GM10266 (cell line): ENCODE measurements at regions not wholly inside any gene's neighbourhood (a gene's known extent, or its start where the extent isn't known, plus 50 kb on each side); places are given as distances from the start of the nearest gene placed in this dataset.

Experiments used
- DNase-seq: peaks from one replicate; pipeline ENCODE4 v3.0.0; 2012; ENCODE audit errors: extremely low spot score
- TF ChIP-seq, protein P1 (sequence below): IDR thresholded peaks from 2 replicates; pipeline ENCODE4 v1.5.1; 2012; ENCODE audit warnings: mild to moderate bottlenecking, low read depth; ENCODE audit not compliant: control insufficient read depth, insufficient read depth; ENCODE audit errors: missing control alignments

DNA sequence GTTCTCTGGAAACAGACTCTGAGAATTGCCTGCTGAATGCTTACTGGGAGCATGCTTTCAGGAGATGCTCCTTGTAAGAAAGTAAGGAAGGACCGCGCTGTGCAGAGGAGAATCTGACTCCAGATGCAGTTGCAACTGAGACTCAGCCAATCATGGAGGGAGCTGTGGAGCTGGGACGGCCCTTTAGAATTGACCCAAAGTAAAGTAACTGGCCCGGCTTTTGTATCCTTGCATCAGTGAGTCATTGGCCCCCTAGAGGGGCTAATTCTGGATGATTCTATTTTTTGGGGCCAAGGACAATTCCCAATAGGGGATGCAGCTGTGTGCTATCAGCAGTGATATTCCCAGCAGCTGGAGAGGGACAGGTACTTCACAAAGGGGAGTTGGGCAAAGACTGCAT, 170.4 kb downstream of the PTEN start:
- no peak for DNase-seq
- TF ChIP-seq, protein P1, sequence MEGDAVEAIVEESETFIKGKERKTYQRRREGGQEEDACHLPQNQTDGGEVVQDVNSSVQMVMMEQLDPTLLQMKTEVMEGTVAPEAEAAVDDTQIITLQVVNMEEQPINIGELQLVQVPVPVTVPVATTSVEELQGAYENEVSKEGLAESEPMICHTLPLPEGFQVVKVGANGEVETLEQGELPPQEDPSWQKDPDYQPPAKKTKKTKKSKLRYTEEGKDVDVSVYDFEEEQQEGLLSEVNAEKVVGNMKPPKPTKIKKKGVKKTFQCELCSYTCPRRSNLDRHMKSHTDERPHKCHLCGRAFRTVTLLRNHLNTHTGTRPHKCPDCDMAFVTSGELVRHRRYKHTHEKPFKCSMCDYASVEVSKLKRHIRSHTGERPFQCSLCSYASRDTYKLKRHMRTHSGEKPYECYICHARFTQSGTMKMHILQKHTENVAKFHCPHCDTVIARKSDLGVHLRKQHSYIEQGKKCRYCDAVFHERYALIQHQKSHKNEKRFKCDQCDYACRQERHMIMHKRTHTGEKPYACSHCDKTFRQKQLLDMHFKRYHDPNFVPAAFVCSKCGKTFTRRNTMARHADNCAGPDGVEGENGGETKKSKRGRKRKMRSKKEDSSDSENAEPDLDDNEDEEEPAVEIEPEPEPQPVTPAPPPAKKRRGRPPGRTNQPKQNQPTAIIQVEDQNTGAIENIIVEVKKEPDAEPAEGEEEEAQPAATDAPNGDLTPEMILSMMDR: no peak

DNA sequence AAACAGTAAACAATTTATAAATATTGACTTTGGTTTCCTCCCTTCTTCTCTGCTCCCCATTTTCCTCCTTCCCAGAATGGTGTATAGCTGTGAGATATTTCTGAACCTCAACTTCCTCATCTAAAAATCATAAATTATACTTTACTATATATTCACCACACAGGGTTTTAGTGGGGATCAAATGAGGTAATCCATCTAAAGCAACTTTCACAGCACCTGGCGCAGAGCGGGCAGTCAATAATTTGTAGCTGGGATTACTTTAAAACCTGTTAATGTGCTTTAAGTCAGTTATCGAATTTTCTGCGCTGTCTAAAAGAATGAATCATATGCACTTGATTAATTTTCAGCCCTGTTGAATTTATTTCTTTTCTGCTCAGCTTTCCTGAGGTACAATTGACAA, 172.7 kb downstream of the PTEN start:
- TF ChIP-seq, protein P1: no peak
- no peak for DNase-seq

DNA sequence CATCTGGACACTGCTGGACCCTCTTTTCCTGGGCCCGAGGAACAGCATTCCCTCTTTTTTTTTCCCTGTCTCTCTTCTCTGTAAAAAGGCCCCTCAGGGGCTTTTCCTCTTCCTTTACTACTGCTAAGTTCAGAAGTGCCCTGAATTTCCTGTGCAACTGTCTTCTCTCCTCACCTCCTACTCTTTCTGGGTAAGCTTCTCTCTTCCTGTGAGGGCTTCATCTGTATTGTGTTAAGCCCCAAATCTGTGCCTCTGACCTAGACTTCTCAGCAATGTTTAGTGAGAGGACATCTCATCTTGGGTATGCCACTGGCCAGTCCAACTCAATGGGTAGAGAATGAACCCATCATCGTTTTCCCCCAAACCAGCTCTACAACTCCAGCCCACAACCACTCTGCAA, 174.2 kb downstream of the PTEN start:
- DNase-seq: no peak
- TF ChIP-seq, protein P1: no peak

DNA sequence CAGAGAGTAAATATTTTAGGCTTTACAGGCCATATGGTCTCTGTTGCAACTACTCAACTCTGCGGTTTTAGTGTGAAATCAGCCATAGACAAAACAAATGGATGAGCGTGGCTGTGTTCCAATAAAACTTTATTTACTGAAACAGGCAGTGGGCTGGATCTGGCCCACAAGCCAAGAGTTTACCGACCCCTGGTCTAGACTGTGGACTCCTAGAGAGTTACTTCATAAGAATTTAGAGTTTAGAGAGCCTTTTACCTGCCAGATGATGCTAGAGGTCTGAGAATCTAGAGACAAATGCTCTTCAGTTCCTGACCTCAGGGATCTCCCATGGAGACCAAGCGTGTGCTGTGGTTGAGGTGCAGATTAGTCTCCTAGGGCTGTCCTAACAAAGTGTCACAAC, 174.8 kb downstream of the PTEN start:
- TF ChIP-seq, protein P1: no peak

DNA sequence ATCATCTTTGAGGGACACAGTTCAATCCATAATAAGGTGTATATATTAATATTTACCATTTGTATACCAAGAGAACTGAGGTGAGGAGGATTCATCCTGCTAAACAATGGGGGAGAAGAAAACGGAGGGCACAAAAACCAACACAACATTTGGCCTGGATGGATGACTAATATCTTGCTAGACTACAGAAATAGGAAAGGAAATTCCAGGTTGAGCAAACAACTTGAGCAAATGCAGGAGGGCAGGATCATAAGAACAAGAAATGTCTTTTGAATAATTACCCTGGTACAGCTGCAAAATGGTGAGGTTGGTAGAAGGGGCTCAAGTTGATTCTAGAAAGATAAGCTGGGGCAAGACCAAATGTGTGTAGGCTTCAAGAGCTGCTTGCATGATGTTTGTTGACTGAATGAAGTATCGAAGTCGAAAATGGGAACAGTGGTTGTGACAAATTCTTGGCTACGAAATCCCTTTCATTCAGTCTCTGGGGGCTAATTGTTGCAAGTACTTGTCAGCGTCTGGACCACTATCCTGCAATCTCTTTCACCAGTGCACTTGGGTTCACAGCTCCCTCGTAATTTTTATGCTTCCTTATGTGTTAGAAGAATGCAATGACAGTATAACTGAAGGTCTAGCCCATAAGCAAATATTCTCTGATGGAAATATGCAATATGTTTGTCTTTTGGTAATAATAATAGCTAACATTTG, 176.2 kb downstream of the PTEN start:
- DNase-seq: no peak
- TF ChIP-seq, protein P1: no peak

More for the DNA sequence above, 174.8 kb downstream of the PTEN start:
- DNase-seq: no peak

DNA sequence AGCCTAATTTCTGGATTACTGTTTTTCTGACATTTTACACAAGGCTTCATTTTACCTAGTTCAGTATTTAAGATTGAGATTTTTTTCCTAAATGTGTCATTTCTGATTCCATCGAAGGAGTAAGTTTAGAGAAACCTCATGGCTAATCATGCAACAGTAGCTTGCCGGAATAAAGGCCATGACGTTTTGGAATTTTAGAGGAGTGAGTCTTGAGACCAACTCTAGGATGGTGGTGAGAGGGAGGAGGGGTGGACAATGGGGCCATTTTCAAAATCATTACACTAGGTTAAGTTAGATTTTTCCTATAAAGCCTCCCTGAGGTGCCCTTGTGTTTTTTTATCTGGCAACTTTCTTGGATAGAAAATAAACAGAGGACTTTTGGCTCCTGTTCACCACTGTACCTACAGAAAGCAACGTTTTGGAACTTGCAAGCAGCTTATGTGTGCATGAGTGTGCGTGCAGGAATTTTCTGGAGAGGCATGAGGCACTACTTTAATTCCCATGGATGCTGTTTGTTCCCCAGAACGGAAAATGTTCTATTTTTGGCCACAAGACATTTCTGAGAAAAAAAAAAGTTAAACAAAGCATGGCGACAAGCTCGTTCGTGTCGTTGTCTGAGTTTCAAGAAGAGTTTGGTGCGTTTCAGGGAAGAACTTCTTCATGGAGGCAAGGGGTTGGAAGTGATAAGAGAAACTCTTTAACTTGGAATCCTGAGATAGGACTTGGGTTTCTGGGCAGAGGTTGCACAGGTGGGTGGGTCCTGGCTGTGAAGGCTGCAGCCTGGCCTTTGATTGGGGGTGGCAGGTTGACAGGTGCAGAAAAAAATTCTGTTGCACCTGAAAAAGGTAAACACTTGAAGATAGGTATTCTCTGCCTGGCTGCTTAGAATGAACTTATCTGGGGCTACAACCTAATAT, 178.1 kb downstream of the PTEN start:
- DNase-seq: no peak
- TF ChIP-seq, protein P1: no peak
